GM12878 (cell line): ENCODE measurements at regions not wholly inside any gene's neighbourhood (a gene's known extent, or its start where the extent isn't known, plus 50 kb on each side); places are given as distances from the start of the nearest gene placed in this dataset.

Experiments used
- ATAC-seq: fragments of 200-7000 bp; cut with Tn5 transposase; 3 replicates; pipeline ENCODE4 v1.9.1; 2020; ENCODE audit warnings: mild to moderate bottlenecking, moderate library complexity
- BruUV-seq: library from RNA; stranded (reverse); fragments of 400-500 nt; replicated peaks from 2 replicates; lab custom pipeline; 2021; lab: Mats Ljungman, UMichigan
- CTCF ChIA-PET: fragments of 300-600 bp; sonication (Branson Sonifier 250); formaldehyde crosslinking; extraction: SDS; loops from one replicate; lab custom pipeline; 2021; ENCODE audit warnings: inconsistent platforms; lab: Yijun Ruan, JAX
- POLR2A ChIA-PET: fragments of 350-600 bp; formaldehyde crosslinking; extraction: SDS; loops from one replicate; lab custom pipeline; 2021; ENCODE audit warnings: inconsistent platforms; lab: Charles Lee
- RAD21 ChIA-PET: fragments of 300-600 bp; sonication (Branson Sonifier 250); formaldehyde crosslinking; loops from one replicate; lab custom pipeline; 2023; ENCODE audit warnings: antibody characterized with exemption; ENCODE audit not compliant: unreplicated experiment; lab: Charles Lee
- SMC1A ChIA-PET: fragments of 300-600 bp; sonication (Branson Sonifier 250); formaldehyde crosslinking; loops from one replicate; lab custom pipeline; 2023; ENCODE audit not compliant: unreplicated experiment, uncharacterized antibody; lab: Charles Lee
- DNase-seq: peaks from one replicate; pipeline ENCODE4 v3.0.0-alpha.2; 2011; ENCODE audit warnings: low read depth, low spot score
- FAIRE-seq: peaks from 3 replicates; lab custom pipeline; 2011; peaks lifted over from hg19 to GRCh38; lab: Jason Lieb, UNC
- H2AFZ ChIP-seq: 2 replicates; pipeline ENCODE4 v1.6.0; 2011; ENCODE audit warnings: low read depth, low read length, control low read depth; ENCODE audit not compliant: control insufficient read depth
- H3K27ac ChIP-seq: 2 replicates; pipeline ENCODE4 v1.5.1; 2011; ENCODE audit warnings: control low read depth; ENCODE audit not compliant: control insufficient read depth, insufficient read depth
- H3K27me3 ChIP-seq, 2 experiments: replicated peaks in 1 of 2; 2 replicates each; pipeline versions ENCODE4 v1.6.0 to v1.6.1; 2011; ENCODE audit warnings: low read length in 1 of 2; ENCODE audit not compliant: control insufficient read depth in 2 of 2, insufficient read depth in 2 of 2
- H3K36me3 ChIP-seq, 2 experiments: 2 replicates each; pipeline ENCODE4 v1.5.1; 2011; ENCODE audit warnings: low read length in 1 of 2; ENCODE audit not compliant: control insufficient read depth in 2 of 2, insufficient read depth in 2 of 2
- H3K4me1 ChIP-seq: 2 replicates; pipeline ENCODE4 v1.6.1; 2011; ENCODE audit warnings: mild to moderate bottlenecking, low read length, moderate library complexity, mixed read lengths; ENCODE audit not compliant: control insufficient read depth, insufficient read depth
- H3K4me2 ChIP-seq: 2 replicates; pipeline ENCODE4 v1.6.0; 2011; ENCODE audit warnings: control low read depth; ENCODE audit not compliant: control insufficient read depth, insufficient read depth
- H3K4me3 ChIP-seq: fragments of 200-600 bp; sonication (generic); 2 replicates; pipeline ENCODE4 v1.5.1; 2016
- H3K79me2 ChIP-seq: 2 replicates; pipeline ENCODE4 v1.6.0; 2011; ENCODE audit warnings: low read length; ENCODE audit not compliant: control insufficient read depth, insufficient read depth
- H3K9ac ChIP-seq: 2 replicates; pipeline ENCODE4 v1.8.0; 2011; ENCODE audit warnings: low read length, control low read depth, mixed read lengths; ENCODE audit not compliant: control insufficient read depth, insufficient read depth
- H3K9me3 ChIP-seq: replicated peaks from 3 replicates; pipeline ENCODE4 v1.5.1; 2011; ENCODE audit warnings: mild to moderate bottlenecking, low read length; ENCODE audit not compliant: control insufficient read depth, insufficient read depth
- H4K20me1 ChIP-seq: 2 replicates; pipeline ENCODE4 v1.6.0; 2011; ENCODE audit not compliant: control insufficient read depth, insufficient read depth
- BHLHE40 ChIP-seq, 2 experiments: fragments of 450-650 bp in 1 of 2; IDR thresholded peaks; 2 replicates each; pipeline ENCODE4 v1.6.1; 2011 to 2017; ENCODE audit warnings: low read depth in 2 of 2, borderline replicate concordance in 1 of 2, improper control_type of control experiment in 1 of 2, low read length in 1 of 2, mild to moderate bottlenecking in 1 of 2
- CBFB ChIP-seq: IDR thresholded peaks from 2 replicates; pipeline ENCODE4 v1.6.1; 2016; ENCODE audit warnings: antibody characterized with exemption, low read depth
- CEBPB ChIP-seq, 2 experiments: fragments of 150-350 bp in 1 of 2; IDR thresholded peaks; 2 replicates each; pipeline ENCODE4 v1.6.1; 2012 to 2014; ENCODE audit warnings: low read depth in 2 of 2, low read length in 2 of 2, borderline replicate concordance in 1 of 2, inconsistent platforms in 1 of 2
- DPF2 ChIP-seq: fragments of 450-650 bp; IDR thresholded peaks from 2 replicates; pipeline ENCODE4 v1.6.1; 2017; ENCODE audit warnings: mild to moderate bottlenecking
- EED ChIP-seq: sonication (generic); IDR thresholded peaks from 2 replicates; pipeline ENCODE4 v1.6.1; 2016; ENCODE audit warnings: antibody characterized with exemption, low read depth
- GABPA ChIP-seq: IDR thresholded peaks from 2 replicates; pipeline ENCODE4 v1.6.1; 2014; ENCODE audit warnings: antibody characterized with exemption, low read depth, mild to moderate bottlenecking, inconsistent platforms
- IKZF1 ChIP-seq: fragments of 450-650 bp; conservative IDR thresholded peaks from 2 replicates; pipeline ENCODE4 v1.6.1; 2017; ENCODE audit warnings: antibody characterized with exemption, mild to moderate bottlenecking
- KDM1A ChIP-seq: fragments of 200-600 bp; sonication (generic); IDR thresholded peaks from 2 replicates; pipeline ENCODE4 v1.6.1; 2016; ENCODE audit warnings: borderline replicate concordance
- MTA2 ChIP-seq: fragments of 450-650 bp; IDR thresholded peaks from 2 replicates; pipeline ENCODE4 v1.6.1; 2016; ENCODE audit warnings: low read depth, mild to moderate bottlenecking, moderate library complexity
- NFXL1 ChIP-seq: fragments of 450-650 bp; IDR thresholded peaks from 2 replicates; pipeline ENCODE4 v1.6.1; 2017; ENCODE audit warnings: antibody characterized with exemption, mild to moderate bottlenecking, borderline replicate concordance
- RBBP5 ChIP-seq: fragments of 200-600 bp; sonication (generic); conservative IDR thresholded peaks from 2 replicates; pipeline ENCODE4 v1.6.1; 2016
- SMARCA5 ChIP-seq: fragments of 450-650 bp; IDR thresholded peaks from 2 replicates; pipeline ENCODE4 v1.6.1; 2017; ENCODE audit warnings: mild to moderate bottlenecking
- SP1 ChIP-seq: IDR thresholded peaks from one replicate; pipeline ENCODE4 v1.6.1; 2011; ENCODE audit warnings: low read depth, low read length
- SUPT20H ChIP-seq: IDR thresholded peaks from 2 replicates; pipeline ENCODE4 v1.6.1; 2011; ENCODE audit warnings: low read depth, mild to moderate bottlenecking, low read length, moderate library complexity, borderline replicate concordance; ENCODE audit not compliant: control insufficient read depth
- ZNF384 ChIP-seq: IDR thresholded peaks from 2 replicates; pipeline ENCODE4 v1.6.1; 2012; ENCODE audit warnings: low read depth, mild to moderate bottlenecking, low read length, improper control_type of control experiment, borderline replicate concordance
- WGBS: methylation state at CpG from one replicate; pipeline ENCODE4 v1.1.6; 2016; ENCODE audit warnings: low lambda C conversion rate; ENCODE audit not compliant: insufficient replicate concordance, insufficient coverage; ENCODE audit errors: missing lambda C conversion rate; 5-methylcytosine and 5-hydroxymethylcytosine counted together
- in situ Hi-C: fragments of 300-500 bp; cut with MboI; formaldehyde crosslinking; loops from 9 replicates; pipeline ENCODE4 v1.14.3; 2018; ENCODE audit warnings: mixed read lengths
- intact Hi-C: fragments of 100-400 bp; cut with micrococcal nuclease; formaldehyde crosslinking; loops from one replicate; pipeline ENCODE4 v1.14.2; 2022; ENCODE audit not compliant: unreplicated experiment
- TF ChIP-seq, protein P1 (sequence below): fragments of 450-650 bp; IDR thresholded peaks from 2 replicates; pipeline ENCODE4 v1.6.1; 2017; ENCODE audit warnings: antibody characterized with exemption, mild to moderate bottlenecking, moderate library complexity
- TF ChIP-seq, protein P2 (sequence below): fragments of 150-350 bp; IDR thresholded peaks from 2 replicates; pipeline ENCODE4 v1.6.1; 2014; ENCODE audit warnings: mild to moderate bottlenecking, low read depth, low read length

DNA sequence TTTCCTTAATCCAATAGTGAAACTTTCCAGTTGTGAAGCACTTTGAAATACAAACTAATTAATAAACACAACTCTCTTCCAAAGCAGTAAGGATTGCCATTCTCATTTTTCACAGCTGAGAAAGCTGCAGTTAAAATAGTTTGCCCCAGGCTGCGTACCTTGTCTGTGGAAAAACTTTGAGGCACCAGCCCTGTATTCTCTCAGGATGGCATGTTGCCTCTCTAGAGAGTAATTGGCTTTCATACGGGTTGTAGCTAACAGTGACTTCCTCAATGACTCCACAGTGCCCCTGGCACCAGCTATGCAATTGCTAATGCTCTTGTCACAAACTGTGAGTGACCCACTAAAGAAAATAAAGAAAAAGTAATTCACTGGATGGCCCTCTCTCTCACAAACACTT lies 345.7 kb downstream of the MTX2 start (continued):
- TF ChIP-seq SUPT20H, result no peak
- TF ChIP-seq, protein P1, sequence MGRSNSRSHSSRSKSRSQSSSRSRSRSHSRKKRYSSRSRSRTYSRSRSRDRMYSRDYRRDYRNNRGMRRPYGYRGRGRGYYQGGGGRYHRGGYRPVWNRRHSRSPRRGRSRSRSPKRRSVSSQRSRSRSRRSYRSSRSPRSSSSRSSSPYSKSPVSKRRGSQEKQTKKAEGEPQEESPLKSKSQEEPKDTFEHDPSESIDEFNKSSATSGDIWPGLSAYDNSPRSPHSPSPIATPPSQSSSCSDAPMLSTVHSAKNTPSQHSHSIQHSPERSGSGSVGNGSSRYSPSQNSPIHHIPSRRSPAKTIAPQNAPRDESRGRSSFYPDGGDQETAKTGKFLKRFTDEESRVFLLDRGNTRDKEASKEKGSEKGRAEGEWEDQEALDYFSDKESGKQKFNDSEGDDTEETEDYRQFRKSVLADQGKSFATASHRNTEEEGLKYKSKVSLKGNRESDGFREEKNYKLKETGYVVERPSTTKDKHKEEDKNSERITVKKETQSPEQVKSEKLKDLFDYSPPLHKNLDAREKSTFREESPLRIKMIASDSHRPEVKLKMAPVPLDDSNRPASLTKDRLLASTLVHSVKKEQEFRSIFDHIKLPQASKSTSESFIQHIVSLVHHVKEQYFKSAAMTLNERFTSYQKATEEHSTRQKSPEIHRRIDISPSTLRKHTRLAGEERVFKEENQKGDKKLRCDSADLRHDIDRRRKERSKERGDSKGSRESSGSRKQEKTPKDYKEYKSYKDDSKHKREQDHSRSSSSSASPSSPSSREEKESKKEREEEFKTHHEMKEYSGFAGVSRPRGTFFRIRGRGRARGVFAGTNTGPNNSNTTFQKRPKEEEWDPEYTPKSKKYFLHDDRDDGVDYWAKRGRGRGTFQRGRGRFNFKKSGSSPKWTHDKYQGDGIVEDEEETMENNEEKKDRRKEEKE, result no peak

DNA sequence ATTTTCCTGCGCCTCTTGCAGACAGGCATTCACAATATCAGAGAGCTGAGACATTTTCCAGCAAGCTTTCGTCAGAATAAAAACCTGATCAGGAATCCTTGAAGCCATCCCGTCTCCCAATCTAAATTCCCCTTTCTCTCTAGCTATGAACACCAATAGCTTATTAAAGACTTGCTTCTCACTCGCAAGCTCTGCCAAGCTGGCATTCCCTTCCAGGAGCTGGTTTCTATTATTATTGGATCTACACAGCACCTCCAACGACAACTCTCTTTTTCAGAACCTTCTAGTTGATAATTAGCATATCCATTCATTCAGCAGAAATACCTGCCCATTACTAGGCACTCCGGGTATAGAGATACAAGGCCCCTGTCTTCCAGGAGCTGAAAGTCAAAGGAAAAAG lies 350.3 kb downstream of the MTX2 start:
- CTCF ChIA-PET, result interaction anchor here (0.8 to 1.7 kb wide), 2 partner anchors 479 to 492 kb away, joined by 3 to 4 read pairs; no protein-coding TSS in a partner anchor

More for the DNA sequence above, 350.3 kb downstream of the MTX2 start:
- no peak for DNase-seq
- ChIA-PET POLR2A (no interaction called here), SMC1A (interaction anchor here (0.8 to 1.5 kb wide), 3 partner anchors 9 to 164 kb away, joined by 3 to 4 read pairs (median 3); no protein-coding TSS in a partner anchor), RAD21 (no interaction called here)
- no peaks in the 10 kb centered on the region for H3K9me3 ChIP-seq
- H2AFZ ChIP-seq, result no peak overlapping the region
- intact Hi-C loops (no loop called here), in situ Hi-C loops (no loop called here)
- no peak overlapping the region for H3K27ac ChIP-seq
- 63% methylated on average over 6 of the region's 6 CpGs for WGBS
- no TSS peak for BruUV-seq
- FAIRE-seq, result no peak
- TF ChIP-seq MTA2 (no peak), DPF2 (no peak), CEBPB (IDR thresholded peaks at IDR 0.05; ENCODE audit: borderline replicate concordance in 1 of 2, low read depth in 2 of 2, low read length in 2 of 2) (no peak), CBFB (no peak), ZNF384 (no peak), EED (no peak), SP1 (no peak), SUPT20H (no peak), BHLHE40 (IDR thresholded peaks at IDR 0.05; ENCODE audit: borderline replicate concordance in 1 of 2, low read depth in 2 of 2, low read length in 1 of 2) (no peak), IKZF1 (no peak), GABPA (no peak), KDM1A (no peak), NFXL1 (no peak), RBBP5 (no peak), SMARCA5 (no peak)
- TF ChIP-seq, protein P2, sequence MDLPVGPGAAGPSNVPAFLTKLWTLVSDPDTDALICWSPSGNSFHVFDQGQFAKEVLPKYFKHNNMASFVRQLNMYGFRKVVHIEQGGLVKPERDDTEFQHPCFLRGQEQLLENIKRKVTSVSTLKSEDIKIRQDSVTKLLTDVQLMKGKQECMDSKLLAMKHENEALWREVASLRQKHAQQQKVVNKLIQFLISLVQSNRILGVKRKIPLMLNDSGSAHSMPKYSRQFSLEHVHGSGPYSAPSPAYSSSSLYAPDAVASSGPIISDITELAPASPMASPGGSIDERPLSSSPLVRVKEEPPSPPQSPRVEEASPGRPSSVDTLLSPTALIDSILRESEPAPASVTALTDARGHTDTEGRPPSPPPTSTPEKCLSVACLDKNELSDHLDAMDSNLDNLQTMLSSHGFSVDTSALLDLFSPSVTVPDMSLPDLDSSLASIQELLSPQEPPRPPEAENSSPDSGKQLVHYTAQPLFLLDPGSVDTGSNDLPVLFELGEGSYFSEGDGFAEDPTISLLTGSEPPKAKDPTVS, result no peak
- 0 out of 4 replicates have a peak, but pooled peaks cover 0 to 5% of the 10 kb centered on the region in 2 experiments for H3K27me3 ChIP-seq
- H3K79me2 ChIP-seq, result no peaks in the 10 kb centered on the region
- H3K4me3 ChIP-seq, result no peak overlapping the region
- H3K9ac ChIP-seq, result no peak overlapping the region
- no peaks in the 10 kb centered on the region for H3K36me3 ChIP-seq
- H3K4me1 ChIP-seq, result no peaks in the 10 kb centered on the region
- H3K4me2 ChIP-seq, result no peak overlapping the region
- no peaks in the 10 kb centered on the region for H4K20me1 ChIP-seq
- ATAC-seq, result no peak
